Epidermal melanocyte (primary cell): ENCODE measurements at regions not wholly inside any gene's neighbourhood (a gene's known extent, or its start where the extent isn't known, plus 50 kb on each side); places are given as distances from the start of the nearest gene placed in this dataset.

Experiments used
- DNase-seq: peaks from one replicate; pipeline ENCODE4 v3.0.0; 2011; ENCODE audit warnings: low spot score; ENCODE audit not compliant: insufficient read length

GRCh38 chr12:85676816-85677749, 159.1 kb downstream of the RASSF9 start:
- no peak for DNase-seq

- DNase-seq, result no peak
These were observed 156.9 kb downstream of the RASSF9 start for GRCh38 chr12:85679296-85679695.

GRCh38 chr12:85680881-85681280, 155.3 kb downstream of the RASSF9 start:
- DNase-seq, result no peak

- no peak for DNase-seq
These were observed 154.9 kb downstream of the RASSF9 start for GRCh38 chr12:85681333-85681732.

GRCh38 chr12:85683051-85683450, 153.2 kb downstream of the RASSF9 start:
- DNase-seq, result no peak

- DNase-seq, result no peak
These were observed 147.4 kb downstream of the RASSF9 start for GRCh38 chr12:85688837-85689236.

- DNase-seq, result no peak
These were observed 146.1 kb downstream of the RASSF9 start for GRCh38 chr12:85690146-85690545.

GRCh38 chr12:85693093-85693665, 143.0 kb downstream of the RASSF9 start:
- DNase-seq, result no peak

- DNase-seq, result no peak
These were observed 141.0 kb downstream of the RASSF9 start for GRCh38 chr12:85695097-85695715.

GRCh38 chr12:85697003-85697402, 139.2 kb downstream of the RASSF9 start:
- DNase-seq, result no peak

GRCh38 chr12:85698937-85699336, 137.3 kb downstream of the RASSF9 start:
- DNase-seq, result no peak

GRCh38 chr12:85708775-85709174, 127.4 kb downstream of the RASSF9 start:
- DNase-seq, result no peak

- DNase-seq, result no peak
These were observed 124.3 kb downstream of the RASSF9 start for GRCh38 chr12:85711735-85712390.

GRCh38 chr12:85713373-85713772, 122.8 kb downstream of the RASSF9 start:
- no peak for DNase-seq

- DNase-seq, result no peak
These were observed 121.8 kb downstream of the RASSF9 start for GRCh38 chr12:85714425-85714824.

GRCh38 chr12:85720308-85721033, 115.7 kb downstream of the RASSF9 start:
- no peak for DNase-seq

GRCh38 chr12:85725991-85726390, 110.2 kb downstream of the RASSF9 start:
- DNase-seq, result no peak

- DNase-seq, result no peak
These were observed 102.9 kb downstream of the RASSF9 start for GRCh38 chr12:85733221-85733840.

- no peak for DNase-seq
These were observed 102.2 kb downstream of the RASSF9 start for GRCh38 chr12:85733984-85734383.

- no peak for DNase-seq
These were observed 96.0 kb downstream of the RASSF9 start for GRCh38 chr12:85740186-85740585.

- DNase-seq, result no peak
These were observed 95.2 kb downstream of the RASSF9 start for GRCh38 chr12:85741046-85741445.
